Subcutaneous abdominal adipose tissue (tissue), 5 donors: ENCODE measurements at regions not wholly inside any gene's neighbourhood (a gene's known extent, or its start where the extent isn't known, plus 50 kb on each side); places are given as distances from the start of the nearest gene placed in this dataset.

ENCODE experiments used
- H3K27ac ChIP-seq: one replicate; pipeline ENCODE4 v1.7.0; 2013; ENCODE audit warnings: low read depth, mild to moderate bottlenecking, inconsistent platforms, low read length, moderate library complexity
- H3K27me3 ChIP-seq, 5 donors: one replicate each; pipeline ENCODE4 v1.7.0; 2013; ENCODE audit warnings: low read length in 5 of 5, inconsistent platforms in 1 of 5; ENCODE audit not compliant: control insufficient read depth in 5 of 5, insufficient read depth in 4 of 5
- H3K36me3 ChIP-seq, 5 donors: one replicate each; pipeline ENCODE4 v1.7.0; 2013; ENCODE audit warnings: low read length in 5 of 5; ENCODE audit not compliant: control insufficient read depth in 5 of 5, insufficient read depth in 5 of 5
- H3K4me1 ChIP-seq, 5 donors: one replicate each; pipeline ENCODE4 v1.7.0; 2013; ENCODE audit warnings: low read length in 5 of 5, mild to moderate bottlenecking in 3 of 5, moderate library complexity in 1 of 5; ENCODE audit not compliant: control insufficient read depth in 5 of 5, insufficient read depth in 5 of 5
- H3K4me3 ChIP-seq, 5 donors: one replicate each; pipeline ENCODE4 v1.7.0; 2013; ENCODE audit warnings: low read length in 5 of 5, low read depth in 1 of 5
- H3K9ac ChIP-seq, 5 donors: one replicate each; pipeline ENCODE4 v1.7.0; 2013; ENCODE audit warnings: low read length in 5 of 5, mild to moderate bottlenecking in 4 of 5, moderate library complexity in 3 of 5
- H3K9me3 ChIP-seq, 5 donors: one replicate each; pipeline ENCODE4 v1.7.0; 2013; ENCODE audit warnings: low read length in 5 of 5; ENCODE audit not compliant: control insufficient read depth in 5 of 5
- donor health status: healthy.
- donor health status: healthy.
- donor health status: healthy.
- donor health status: healthy.
- donor health status: healthy.

GRCh38 chr4:84298023-84298718 is 200.9 kb downstream of the NKX6-1 start:
- Histone ChIP-seq H3K4me1 (no peaks in the 10 kb centered on the region), H3K27me3 (no peaks in the 10 kb centered on the region), H3K9ac (no peak overlapping the region), H3K4me3 (no peak overlapping the region), H3K9me3 (no peaks in the 10 kb centered on the region), H3K27ac (no peak overlapping the region), H3K36me3 (no peaks in the 10 kb centered on the region)

- Histone ChIP-seq H3K36me3 (no peaks in the 10 kb centered on the region), H3K4me3 (no peak overlapping the region), H3K27ac (no peak overlapping the region), H3K4me1 (no peaks in the 10 kb centered on the region), H3K9ac (no peak overlapping the region), H3K27me3 (no peaks in the 10 kb centered on the region), H3K9me3 (peaks cover 0 to 3% (median 0%) of the 10 kb centered on the region in 5 donors)
Observed at GRCh38 chr4:84291969-84292368, 207.1 kb downstream of the NKX6-1 start.

GRCh38 chr4:84286048-84286447 is 213.0 kb downstream of the NKX6-1 start:
- Histone ChIP-seq H3K27ac (no peak overlapping the region), H3K27me3 (no peaks in the 10 kb centered on the region), H3K9me3 (peaks cover 0 to 3% (median 0%) of the 10 kb centered on the region in 5 donors), H3K9ac (no peak overlapping the region), H3K36me3 (no peaks in the 10 kb centered on the region), H3K4me3 (no peak overlapping the region), H3K4me1 (no peaks in the 10 kb centered on the region)

GRCh38 chr4:84279678-84280077 is 219.4 kb downstream of the NKX6-1 start:
- Histone ChIP-seq H3K27me3 (no peaks in the 10 kb centered on the region), H3K4me3 (no peak overlapping the region), H3K4me1 (no peaks in the 10 kb centered on the region), H3K9me3 (no peaks in the 10 kb centered on the region), H3K36me3 (no peaks in the 10 kb centered on the region), H3K9ac (no peak overlapping the region), H3K27ac (no peak overlapping the region)

- no peaks in the 10 kb centered on the region for H3K4me1 ChIP-seq
- H3K27me3 ChIP-seq, result no peaks in the 10 kb centered on the region
- H3K4me3 ChIP-seq, result no peak overlapping the region
- no peaks in the 10 kb centered on the region for H3K9me3 ChIP-seq
- no peaks in the 10 kb centered on the region for H3K36me3 ChIP-seq
- H3K27ac ChIP-seq, result no peak overlapping the region
- H3K9ac ChIP-seq, result no peak overlapping the region
Observed at GRCh38 chr4:84277923-84278322, 221.2 kb downstream of the NKX6-1 start.

GRCh38 chr4:84276752-84277151 is 222.3 kb downstream of the NKX6-1 start:
- H3K4me3 ChIP-seq, result no peak overlapping the region
- H3K36me3 ChIP-seq, result no peaks in the 10 kb centered on the region
- no peaks in the 10 kb centered on the region for H3K27me3 ChIP-seq

GRCh38 chr4:84269536-84270044 is 229.5 kb downstream of the NKX6-1 start:
- H3K4me1 ChIP-seq, result no peaks in the 10 kb centered on the region
- H3K27me3 ChIP-seq, result no peaks in the 10 kb centered on the region
- H3K36me3 ChIP-seq, result no peaks in the 10 kb centered on the region
- no peaks in the 10 kb centered on the region for H3K9me3 ChIP-seq
- no peak overlapping the region for H3K27ac ChIP-seq
- H3K9ac ChIP-seq, result no peak overlapping the region
- H3K4me3 ChIP-seq, result no peak overlapping the region

More at GRCh38 chr4:84276752-84277151, 222.3 kb downstream of the NKX6-1 start:
- no peaks in the 10 kb centered on the region for H3K9me3 ChIP-seq
- no peak overlapping the region for H3K27ac ChIP-seq
- no peaks in the 10 kb centered on the region for H3K4me1 ChIP-seq
- no peak overlapping the region for H3K9ac ChIP-seq

GRCh38 chr4:84264652-84265051 is 234.4 kb downstream of the NKX6-1 start:
- no peaks in the 10 kb centered on the region for H3K36me3 ChIP-seq
- H3K4me3 ChIP-seq, result no peak overlapping the region
- no peak overlapping the region for H3K9ac ChIP-seq
- H3K9me3 ChIP-seq, result peaks cover 0 to 13% (median 4%) of the 10 kb centered on the region in 5 donors
- no peaks in the 10 kb centered on the region for H3K27me3 ChIP-seq
- H3K27ac ChIP-seq, result no peak overlapping the region
- no peaks in the 10 kb centered on the region for H3K4me1 ChIP-seq

- Histone ChIP-seq H3K4me1 (no peaks in the 10 kb centered on the region), H3K9ac (no peak overlapping the region), H3K9me3 (peaks cover 0 to 13% (median 9%) of the 10 kb centered on the region in 5 donors), H3K27ac (no peak overlapping the region), H3K27me3 (no peaks in the 10 kb centered on the region), H3K4me3 (no peak overlapping the region), H3K36me3 (no peaks in the 10 kb centered on the region)
Observed at GRCh38 chr4:84263415-84263814, 235.7 kb downstream of the NKX6-1 start.

- Histone ChIP-seq H3K4me1 (no peaks in the 10 kb centered on the region), H3K36me3 (no peaks in the 10 kb centered on the region), H3K4me3 (no peak overlapping the region), H3K27me3 (no peaks in the 10 kb centered on the region), H3K27ac (no peak overlapping the region), H3K9ac (no peak overlapping the region), H3K9me3 (peaks cover 0 to 13% (median 9%) of the 10 kb centered on the region in 5 donors)
Observed at GRCh38 chr4:84260495-84260894, 238.6 kb downstream of the NKX6-1 start.
